NAMALWA (cell line): ENCODE measurements at regions not wholly inside any gene's neighbourhood (a gene's known extent, or its start where the extent isn't known, plus 50 kb on each side); places are given as distances from the start of the nearest gene placed in this dataset.
"Not testable (repeated sequence)": the region's sequence is repeated elsewhere in the genome, so short reads cannot be mapped to it uniquely, and the experiment has no call there.

ENCODE experiments used
- DNase-seq: peaks from one replicate; pipeline ENCODE4 v3.0.0-alpha.2; 2015; ENCODE audit warnings: low spot score

DNA sequence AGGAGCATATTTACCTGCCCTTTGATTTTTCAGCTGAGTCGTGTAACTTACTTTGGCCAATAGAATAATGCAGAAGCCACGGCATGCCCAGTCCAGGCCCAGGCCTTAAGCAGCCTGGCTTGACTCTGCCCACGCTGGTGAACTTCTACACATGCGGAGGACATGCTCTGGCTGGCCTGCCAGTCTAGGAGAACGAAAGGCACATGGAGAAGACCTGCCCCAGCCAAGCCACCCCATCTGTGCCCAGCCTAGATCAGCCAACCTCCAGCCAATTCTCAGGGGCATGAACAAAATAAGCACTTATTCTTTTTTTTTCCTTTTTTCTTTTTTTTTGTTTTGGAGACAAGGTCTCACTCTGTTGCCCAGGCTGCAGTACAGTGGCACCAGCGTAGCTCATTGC is 112.7 kb upstream of the NANOS1 start:
- DNase-seq, result no peak

DNA sequence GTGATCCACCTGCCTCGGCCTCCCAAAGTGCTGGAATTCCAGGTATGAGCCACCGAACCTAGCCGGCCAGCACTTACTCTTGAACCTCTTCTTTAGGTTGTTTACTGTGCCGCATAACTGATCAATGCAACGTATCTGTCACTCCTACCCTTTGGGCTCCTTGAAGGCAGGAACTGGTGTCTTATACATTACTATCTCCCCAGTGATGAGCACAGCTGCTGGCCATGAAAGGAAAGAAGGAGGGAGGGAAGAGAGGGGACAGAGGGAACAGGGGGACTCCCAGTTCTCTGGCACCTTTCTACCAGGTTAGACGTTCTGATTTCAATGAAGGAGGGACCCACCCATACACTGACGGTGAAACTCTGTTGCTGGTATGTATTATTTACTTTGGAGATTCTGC is 111.8 kb upstream of the NANOS1 start:
- DNase-seq, result no peak

DNA sequence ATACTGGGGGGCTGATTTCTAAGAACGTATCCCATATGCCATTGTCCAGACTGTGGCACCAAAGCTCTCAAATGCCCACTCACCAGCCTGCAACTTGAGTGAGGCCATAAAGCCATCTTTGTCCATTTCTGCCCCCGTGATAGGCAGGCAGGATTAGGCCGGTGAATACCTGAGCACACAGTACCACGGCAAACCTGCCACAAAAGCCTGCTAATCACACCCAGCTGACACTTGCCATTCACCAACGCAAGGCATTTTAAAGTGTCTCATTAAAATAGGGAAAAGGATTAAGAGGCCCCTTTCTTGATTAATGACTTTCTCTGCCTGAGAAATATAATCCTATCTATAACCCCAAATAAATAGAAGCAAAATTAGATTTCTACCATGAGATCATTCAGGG is 111.4 kb upstream of the NANOS1 start:
- DNase-seq, result no peak

DNA sequence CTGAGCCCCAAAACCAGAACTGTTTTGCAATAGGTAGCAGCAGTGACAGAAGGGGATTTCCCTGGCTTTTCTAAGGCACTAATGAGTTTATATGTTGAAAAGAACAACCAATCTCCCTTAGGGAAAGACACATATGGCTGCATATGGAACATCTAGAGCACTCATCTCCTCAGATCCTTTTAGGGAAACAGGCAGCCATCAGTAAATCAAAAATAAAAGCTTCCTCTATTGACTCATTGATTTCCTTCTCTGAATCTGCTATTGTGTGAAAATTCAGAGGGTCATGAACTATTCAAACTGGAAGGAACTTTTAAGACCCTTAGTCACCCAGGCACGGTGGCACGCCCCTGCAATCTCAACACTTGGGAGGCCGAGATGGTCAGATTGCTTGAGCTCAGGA is 110.9 kb upstream of the NANOS1 start:
- no peak for DNase-seq

- DNase-seq, result no peak
Measured at GRCh38 chr10:118920206-118920605, 109.3 kb upstream of the NANOS1 start.

DNA sequence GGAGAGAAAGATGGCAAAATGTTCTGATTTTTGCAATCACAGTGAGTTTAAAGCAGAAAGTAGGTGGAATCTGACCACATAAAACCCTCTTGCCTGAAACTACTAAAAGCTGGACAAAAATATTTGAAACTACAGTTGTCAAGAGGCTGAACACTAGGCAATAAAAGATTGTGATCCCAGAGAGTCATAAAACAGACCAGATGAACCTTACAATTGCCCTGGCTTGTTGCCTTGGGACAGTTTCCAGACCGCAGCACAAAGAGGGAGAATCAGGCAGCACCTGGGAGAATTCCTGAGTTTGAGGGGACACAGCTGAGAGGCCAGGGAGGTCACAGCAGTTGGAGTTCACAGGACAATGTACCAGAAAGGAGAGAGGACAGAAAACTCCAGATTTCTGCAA is 107.3 kb upstream of the NANOS1 start:
- no peak for DNase-seq

- no peak for DNase-seq
Measured at GRCh38 chr10:118922972-118923371, 106.5 kb upstream of the NANOS1 start.

DNA sequence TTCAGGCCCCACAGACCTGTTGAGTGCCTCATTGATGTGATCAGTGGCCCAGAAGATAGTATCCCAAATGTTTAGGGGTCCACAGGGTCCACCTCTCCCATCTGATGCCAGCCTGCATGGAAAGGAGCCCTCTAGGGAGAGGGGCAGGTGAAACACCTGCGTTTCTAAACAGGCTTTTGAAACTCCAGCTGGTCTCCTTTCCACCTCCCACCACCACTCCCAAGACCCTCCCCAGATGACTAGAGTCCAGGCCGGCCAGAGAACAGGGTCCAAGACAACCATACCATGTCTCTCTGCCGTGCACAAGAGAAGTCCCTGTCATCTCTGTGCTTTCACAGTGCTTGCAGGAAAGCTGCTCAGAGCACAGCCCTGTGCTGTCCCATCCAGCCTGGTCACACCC is 105.0 kb upstream of the NANOS1 start:
- no peak for DNase-seq

- DNase-seq, result no peak
Measured at GRCh38 chr10:118925404-118926071, 104.0 kb upstream of the NANOS1 start.

DNA sequence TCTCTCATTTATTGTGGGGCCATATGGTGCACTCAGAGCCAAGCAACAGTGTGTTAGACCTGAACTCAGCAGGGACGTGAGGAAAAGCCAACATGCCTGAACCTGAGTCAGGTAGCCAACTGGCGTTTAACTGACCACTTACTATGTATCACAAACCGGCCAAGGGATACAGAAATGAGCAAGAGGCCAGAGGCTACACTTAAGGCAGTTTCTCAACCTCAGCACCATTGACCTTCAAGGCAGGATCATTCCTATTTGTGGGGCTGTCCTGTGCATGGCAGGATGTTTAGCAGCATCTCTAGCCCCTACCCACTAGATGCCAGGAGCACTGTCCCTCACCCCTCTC is 103.5 kb upstream of the NANOS1 start:
- DNase-seq, result no peak

GRCh38 chr10:118926441-118926840 is 103.1 kb upstream of the NANOS1 start:
- DNase-seq, result no peak

DNA sequence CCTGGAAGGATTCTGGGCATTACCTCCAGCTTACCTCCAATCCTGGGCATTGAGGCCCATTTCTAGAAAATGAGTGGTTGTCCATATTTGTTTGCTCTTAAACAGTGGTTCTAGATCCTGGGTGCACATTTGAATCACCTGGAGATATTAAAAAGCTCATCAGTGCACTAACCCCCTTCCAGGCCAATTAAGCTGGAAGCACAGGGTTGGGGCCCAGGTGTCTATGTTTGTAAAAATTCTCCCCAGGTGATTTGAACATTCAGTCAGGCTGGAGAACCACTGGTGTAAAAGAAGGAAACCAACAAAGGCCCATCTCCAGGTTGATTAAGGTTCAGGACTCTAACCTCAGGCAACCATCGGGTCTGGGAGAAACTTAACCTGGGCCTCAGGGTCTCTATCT is 102.6 kb upstream of the NANOS1 start:
- DNase-seq, result no peak

GRCh38 chr10:118927321-118927720 is 102.2 kb upstream of the NANOS1 start:
- no peak for DNase-seq

DNA sequence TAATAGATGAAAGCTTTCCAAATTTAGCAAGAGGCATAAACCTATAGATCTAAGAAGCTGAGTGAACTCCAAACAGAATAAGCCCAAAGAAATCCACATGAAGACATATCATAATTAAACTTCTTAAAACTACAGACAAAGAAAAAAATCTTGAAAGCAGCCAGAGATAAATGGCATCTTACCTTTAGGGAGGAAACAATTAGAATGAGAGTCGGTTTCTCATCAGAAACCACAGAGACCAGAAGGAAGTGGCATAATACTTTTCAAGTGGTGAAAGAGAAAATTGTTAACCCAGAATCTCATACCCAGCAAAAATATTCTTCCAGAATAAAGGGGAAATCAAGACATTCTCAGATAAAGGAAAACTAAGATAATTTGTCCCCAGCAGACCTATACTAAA is 98.9 kb upstream of the NANOS1 start:
- DNase-seq, result no peak

- DNase-seq, result no peak
Measured at GRCh38 chr10:118931436-118931835, 98.1 kb upstream of the NANOS1 start.

GRCh38 chr10:118932154-118932553 is 97.4 kb upstream of the NANOS1 start:
- not testable (repeated sequence) for DNase-seq

GRCh38 chr10:118937226-118937625 is 92.3 kb upstream of the NANOS1 start:
- no peak for DNase-seq

DNA sequence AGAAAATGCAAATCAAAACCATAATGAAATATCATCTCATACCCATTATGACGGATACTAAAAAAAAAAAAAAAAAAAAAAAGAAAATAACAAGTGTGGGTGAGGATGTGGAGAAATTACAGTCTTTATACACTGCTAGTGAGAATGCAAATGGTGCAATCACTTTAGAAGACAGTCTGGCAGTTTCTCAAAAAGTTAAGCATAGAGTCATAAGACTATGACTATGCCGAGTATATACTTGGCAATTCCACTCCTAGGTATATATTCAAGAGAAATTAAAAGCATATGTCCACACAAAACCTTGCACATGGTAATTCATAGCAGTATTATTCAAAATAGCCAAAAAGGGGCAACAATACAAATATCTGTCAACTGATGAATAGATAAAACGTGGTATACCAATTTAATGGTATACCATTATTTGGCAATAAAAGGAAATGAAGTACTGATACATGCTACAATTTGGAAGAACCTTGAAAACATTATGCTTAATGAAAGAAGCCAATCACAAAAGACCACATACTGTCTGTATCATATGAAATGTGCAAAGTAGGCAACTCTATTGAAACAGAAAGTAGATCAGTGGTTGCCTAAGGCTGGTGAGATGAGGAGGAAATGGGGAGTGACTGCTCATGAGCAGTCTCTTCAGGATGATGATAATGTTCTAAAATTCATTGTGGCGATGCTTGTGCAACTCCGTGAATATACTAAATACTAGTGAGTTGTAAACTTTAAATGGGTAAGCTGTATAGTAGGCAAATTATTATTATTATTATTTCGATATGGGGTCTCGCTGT is 90.1 kb upstream of the NANOS1 start:
- no peak for DNase-seq

GRCh38 chr10:118940386-118940785 is 89.1 kb upstream of the NANOS1 start:
- no peak for DNase-seq

GRCh38 chr10:118943253-118943652 is 86.3 kb upstream of the NANOS1 start:
- no peak for DNase-seq

- no peak for DNase-seq
Measured at GRCh38 chr10:118944959-118945633, 84.4 kb upstream of the NANOS1 start.

- DNase-seq, result no peak
Measured at GRCh38 chr10:118948786-118949185, 80.7 kb upstream of the NANOS1 start.

DNA sequence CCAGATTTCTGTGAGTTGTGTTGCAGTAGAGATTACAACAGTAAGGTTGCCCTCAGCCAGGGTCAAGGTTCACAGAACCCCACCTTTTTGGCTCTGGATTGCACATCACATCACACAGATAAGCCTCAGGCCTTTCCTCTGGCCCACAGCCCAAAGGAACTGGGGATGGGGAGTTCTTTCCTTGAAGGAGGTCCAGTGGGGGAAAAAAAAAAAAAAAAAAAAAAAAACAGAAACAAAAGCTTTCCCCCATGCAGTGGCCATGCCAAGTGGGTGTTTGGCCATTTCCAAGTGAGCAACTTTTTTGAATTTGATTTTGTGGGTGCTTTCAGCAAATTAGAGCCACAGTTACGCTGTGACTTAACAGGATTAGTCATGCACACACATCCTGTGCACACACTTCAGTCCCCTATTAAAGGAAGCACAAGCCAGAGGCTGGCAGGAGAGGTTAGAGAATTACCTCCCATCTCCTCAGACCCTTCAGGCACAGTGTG is 79.3 kb upstream of the NANOS1 start:
- DNase-seq, result no peak
